ENCODE measurements at regions not wholly inside any gene's neighbourhood (a gene's known extent, or its start where the extent isn't known, plus 50 kb on each side); places are given as distances from the start of the nearest gene placed in this dataset.

DNA sequence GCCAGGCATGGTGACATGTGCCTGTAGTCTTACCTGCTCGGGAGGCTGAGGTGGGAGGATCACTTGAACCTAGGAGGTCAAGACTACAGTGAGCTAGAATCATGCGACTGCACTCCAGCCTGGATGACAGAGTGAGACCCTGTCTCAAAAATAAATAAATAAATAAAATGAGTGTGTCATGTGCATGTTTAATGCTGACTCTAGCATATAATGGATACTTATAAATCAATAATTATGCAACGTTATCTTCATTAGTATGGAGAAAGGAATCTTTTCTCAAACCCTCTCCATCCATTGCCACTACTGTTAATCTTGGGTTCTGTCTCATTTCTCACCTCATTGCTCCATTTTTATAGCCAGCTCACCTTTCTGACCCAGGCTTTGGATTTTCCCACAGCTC, 189.5 kb upstream of the RPL34 start:
- DNase-seq (ENCODE audit: low spot score), result no peak
- H3K4me1 ChIP-seq (ENCODE audit: insufficient read depth), result peaks cover 11% of the 10 kb centered on the region
- H3K9me2 ChIP-seq (replicated peaks; ENCODE audit: insufficient read depth), result no peaks in the 10 kb centered on the region
- H3K4me2 ChIP-seq, result no peak overlapping the region
- H3K36me3 ChIP-seq (replicated peaks; ENCODE audit: insufficient read depth, low read depth), result no peaks in the 10 kb centered on the region
- 90% methylated on average over 3 of the region's 3 CpGs for whole genome bisulfite sequencing (ENCODE audit: low lambda C conversion rate, missing lambda C conversion rate)
- no peaks in the 10 kb centered on the region for H3K27me3 ChIP-seq
- H2AFZ ChIP-seq, result no peak overlapping the region
- no peak overlapping the region for H3K4me3 ChIP-seq
- H3K9me3 ChIP-seq (ENCODE audit: low read depth), result no peaks in the 10 kb centered on the region
- H3K27ac ChIP-seq, result no peak overlapping the region
- H4K20me1 ChIP-seq (ENCODE audit: insufficient read depth, poor library complexity, severe bottlenecking), result no peaks in the 10 kb centered on the region
- TF ChIP-seq EZH2 (IDR thresholded peaks at IDR 0.05; ENCODE audit: borderline replicate concordance), result no peak
- TF ChIP-seq, protein P1, sequence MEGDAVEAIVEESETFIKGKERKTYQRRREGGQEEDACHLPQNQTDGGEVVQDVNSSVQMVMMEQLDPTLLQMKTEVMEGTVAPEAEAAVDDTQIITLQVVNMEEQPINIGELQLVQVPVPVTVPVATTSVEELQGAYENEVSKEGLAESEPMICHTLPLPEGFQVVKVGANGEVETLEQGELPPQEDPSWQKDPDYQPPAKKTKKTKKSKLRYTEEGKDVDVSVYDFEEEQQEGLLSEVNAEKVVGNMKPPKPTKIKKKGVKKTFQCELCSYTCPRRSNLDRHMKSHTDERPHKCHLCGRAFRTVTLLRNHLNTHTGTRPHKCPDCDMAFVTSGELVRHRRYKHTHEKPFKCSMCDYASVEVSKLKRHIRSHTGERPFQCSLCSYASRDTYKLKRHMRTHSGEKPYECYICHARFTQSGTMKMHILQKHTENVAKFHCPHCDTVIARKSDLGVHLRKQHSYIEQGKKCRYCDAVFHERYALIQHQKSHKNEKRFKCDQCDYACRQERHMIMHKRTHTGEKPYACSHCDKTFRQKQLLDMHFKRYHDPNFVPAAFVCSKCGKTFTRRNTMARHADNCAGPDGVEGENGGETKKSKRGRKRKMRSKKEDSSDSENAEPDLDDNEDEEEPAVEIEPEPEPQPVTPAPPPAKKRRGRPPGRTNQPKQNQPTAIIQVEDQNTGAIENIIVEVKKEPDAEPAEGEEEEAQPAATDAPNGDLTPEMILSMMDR (IDR thresholded peaks at IDR 0.05; ENCODE audit: poor library complexity), result no peak
- no peak for TF ChIP-seq EZH2phosphoT487 (IDR thresholded peaks at IDR 0.05; ENCODE audit: low read depth, severe bottlenecking, unreplicated experiment)
- no peaks in the 10 kb centered on the region for H3K79me2 ChIP-seq

DNA sequence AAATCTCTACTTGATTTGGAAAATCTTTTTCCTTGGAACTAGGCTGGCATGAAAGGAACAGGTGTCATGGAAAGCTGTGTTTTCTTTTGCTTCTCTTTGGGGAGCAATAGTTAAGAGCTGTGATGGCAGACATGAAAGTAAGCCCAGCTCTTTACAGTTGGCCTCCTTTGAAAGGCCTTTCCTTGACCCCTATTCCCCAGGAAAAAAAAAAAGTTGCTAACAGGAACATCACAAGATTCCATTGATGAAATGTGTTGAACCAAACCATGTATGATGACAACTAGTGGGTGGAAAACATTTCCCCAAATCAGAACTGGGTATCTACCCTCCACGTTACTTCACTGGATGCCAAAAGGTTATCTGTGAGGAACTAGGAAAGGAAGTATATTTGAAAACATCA, 190.7 kb upstream of the RPL34 start:
- Histone ChIP-seq H3K79me2 (no peaks in the 10 kb centered on the region), H2AFZ (no peak overlapping the region), H3K4me2 (no peak overlapping the region), H3K27me3 (no peaks in the 10 kb centered on the region), H4K20me1 (ENCODE audit: insufficient read depth, poor library complexity, severe bottlenecking) (no peaks in the 10 kb centered on the region), H3K9me2 (replicated peaks; ENCODE audit: insufficient read depth) (no peaks in the 10 kb centered on the region), H3K9me3 (ENCODE audit: low read depth) (no peaks in the 10 kb centered on the region), H3K36me3 (replicated peaks; ENCODE audit: insufficient read depth, low read depth) (no peaks in the 10 kb centered on the region), H3K4me1 (ENCODE audit: insufficient read depth) (peaks cover 11% of the 10 kb centered on the region), H3K4me3 (no peak overlapping the region), H3K27ac (no peak overlapping the region)
- no peak for TF ChIP-seq EZH2 (IDR thresholded peaks at IDR 0.05; ENCODE audit: borderline replicate concordance)
- TF ChIP-seq, protein P1 (IDR thresholded peaks at IDR 0.05; ENCODE audit: poor library complexity), result no peak
- TF ChIP-seq EZH2phosphoT487 (IDR thresholded peaks at IDR 0.05; ENCODE audit: low read depth, severe bottlenecking, unreplicated experiment), result no peak
- 53% methylated on average over 1 of the region's 1 CpG for WGBS (ENCODE audit: low lambda C conversion rate, missing lambda C conversion rate)
- DNase-seq (ENCODE audit: low spot score), result no peak

DNA sequence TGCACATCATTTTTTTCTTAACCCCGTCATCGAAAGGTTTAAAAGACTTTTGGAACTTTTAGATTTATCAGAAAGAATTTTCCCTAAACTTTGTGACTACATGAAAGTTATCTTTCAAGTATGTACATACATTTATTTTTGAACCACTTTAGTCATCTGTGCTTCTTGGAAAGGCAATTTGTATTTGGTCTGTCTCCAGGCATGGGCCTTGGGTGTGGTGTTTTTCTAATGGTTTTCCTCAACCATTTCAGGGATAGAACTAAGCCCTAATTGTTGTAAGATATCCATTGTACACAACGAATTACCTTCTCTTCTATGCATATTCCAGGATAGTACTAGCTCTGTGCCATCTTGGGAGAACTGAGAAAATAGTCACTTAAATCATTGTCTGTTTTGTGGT, 191.5 kb upstream of the RPL34 start:
- Histone ChIP-seq H4K20me1 (ENCODE audit: insufficient read depth, poor library complexity, severe bottlenecking) (no peaks in the 10 kb centered on the region), H3K79me2 (no peaks in the 10 kb centered on the region), H3K9me3 (ENCODE audit: low read depth) (no peaks in the 10 kb centered on the region), H3K27me3 (no peaks in the 10 kb centered on the region), H3K4me2 (no peak overlapping the region), H3K27ac (no peak overlapping the region), H2AFZ (no peak overlapping the region), H3K9me2 (replicated peaks; ENCODE audit: insufficient read depth) (no peaks in the 10 kb centered on the region), H3K4me1 (ENCODE audit: insufficient read depth) (peaks cover 5% of the 10 kb centered on the region), H3K4me3 (no peak overlapping the region), H3K36me3 (replicated peaks; ENCODE audit: insufficient read depth, low read depth) (no peaks in the 10 kb centered on the region)
- 89% methylated on average over 3 of the region's 3 CpGs for WGBS (ENCODE audit: low lambda C conversion rate, missing lambda C conversion rate)
- DNase-seq (ENCODE audit: low spot score), result no peak
- TF ChIP-seq EZH2 (IDR thresholded peaks at IDR 0.05; ENCODE audit: borderline replicate concordance) (no peak), EZH2phosphoT487 (IDR thresholded peaks at IDR 0.05; ENCODE audit: low read depth, severe bottlenecking, unreplicated experiment) (no peak)
- TF ChIP-seq, protein P1 (IDR thresholded peaks at IDR 0.05; ENCODE audit: poor library complexity), result no peak

DNA sequence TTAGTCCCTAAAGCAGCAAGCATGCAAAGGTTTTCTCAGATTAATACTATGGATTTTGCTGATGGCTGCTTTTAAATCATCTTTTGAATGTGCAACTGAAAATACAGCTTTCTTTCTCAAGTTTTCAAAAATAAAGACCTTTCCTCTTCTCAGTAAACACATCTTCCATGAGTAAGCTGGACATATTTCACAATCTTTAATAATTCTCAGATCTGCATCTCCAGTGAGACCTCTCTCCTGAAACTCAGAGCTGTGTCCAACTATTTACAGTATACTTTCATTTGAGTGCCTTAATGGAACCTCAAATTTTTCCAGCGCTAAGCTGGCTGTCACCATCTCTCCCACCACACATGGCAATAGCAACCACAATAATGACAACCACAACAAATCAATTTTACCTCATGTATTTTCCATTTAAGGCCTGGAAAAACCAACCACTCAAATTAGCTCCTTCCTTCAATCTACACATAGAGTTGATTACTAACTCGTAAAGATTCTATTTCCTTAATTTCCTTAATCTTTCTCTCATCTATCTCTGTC, 192.4 kb upstream of the RPL34 start:
- no peaks in the 10 kb centered on the region for H3K9me2 ChIP-seq (replicated peaks; ENCODE audit: insufficient read depth)
- no peak overlapping the region for H3K4me2 ChIP-seq
- DNase-seq (ENCODE audit: low spot score), result no peak
- TF ChIP-seq, protein P1 (IDR thresholded peaks at IDR 0.05; ENCODE audit: poor library complexity), result no peak
- no peak for TF ChIP-seq EZH2 (IDR thresholded peaks at IDR 0.05; ENCODE audit: borderline replicate concordance)
- TF ChIP-seq EZH2phosphoT487 (IDR thresholded peaks at IDR 0.05; ENCODE audit: low read depth, severe bottlenecking, unreplicated experiment), result no peak
- H3K79me2 ChIP-seq, result no peaks in the 10 kb centered on the region
- no peak overlapping the region for H3K27ac ChIP-seq
- no peaks in the 10 kb centered on the region for H3K36me3 ChIP-seq (replicated peaks; ENCODE audit: insufficient read depth, low read depth)
- H4K20me1 ChIP-seq (ENCODE audit: insufficient read depth, poor library complexity, severe bottlenecking), result no peaks in the 10 kb centered on the region
- H3K4me3 ChIP-seq, result no peak overlapping the region
- H3K9me3 ChIP-seq (ENCODE audit: low read depth), result no peaks in the 10 kb centered on the region
- 90% methylated on average over 2 of the region's 2 CpGs for WGBS (ENCODE audit: low lambda C conversion rate, missing lambda C conversion rate)
- no peaks in the 10 kb centered on the region for H3K27me3 ChIP-seq
- H3K4me1 ChIP-seq (ENCODE audit: insufficient read depth), result no peaks in the 10 kb centered on the region
- no peak overlapping the region for H2AFZ ChIP-seq
